SK-N-SH (cell line): ENCODE measurements at regions not wholly inside any gene's neighbourhood (a gene's known extent, or its start where the extent isn't known, plus 50 kb on each side); places are given as distances from the start of the nearest gene placed in this dataset.

ENCODE experiments used
- CTCF ChIA-PET: fragments of 300-600, 350-600 bp; formaldehyde crosslinking; extraction: SDS; loops from one replicate; lab custom pipeline; 2021; lab: Yijun Ruan, JAX
- POLR2A ChIA-PET: fragments of 350-600 bp; sonication (Branson Sonifier 250); formaldehyde crosslinking; extraction: SDS; loops from one replicate; lab custom pipeline; 2020; ENCODE audit warnings: antibody characterized with exemption, inconsistent platforms; lab: Yijun Ruan, JAX
- DNase-seq: peaks from one replicate; pipeline ENCODE4 v3.0.0; 2012
- H2AFZ ChIP-seq: fragments of 200-600 bp; sonication (generic); 2 replicates; pipeline ENCODE4 v1.8.1; 2016; ENCODE audit warnings: antibody characterized with exemption, mild to moderate bottlenecking, low read depth
- H3F3A ChIP-seq: fragments of 200-600 bp; sonication (generic); replicated peaks from 2 replicates; pipeline ENCODE3; 2016; ENCODE audit warnings: antibody characterized with exemption, mild to moderate bottlenecking; ENCODE audit not compliant: insufficient read depth
- H3K27ac ChIP-seq, 2 experiments: fragments of 200-500 bp in 1 of 2; fragments of 200-600 bp in 1 of 2; sonication (Bioruptor generic) in 1 of 2; sonication (generic), shearing (Covaris generic) in 1 of 2; 2 replicates each; pipeline versions ENCODE4 v1.5.1 to v1.6.1; 2014 to 2016; ENCODE audit warnings: low read depth in 2 of 2, inconsistent platforms in 1 of 2, low read length in 1 of 2, mild to moderate bottlenecking in 1 of 2, mixed read lengths in 1 of 2
- H3K27me3 ChIP-seq: fragments of 200-600 bp; sonication (generic), shearing (Covaris generic); 2 replicates; pipeline ENCODE4 v1.6.1; 2016; ENCODE audit warnings: mixed run types; ENCODE audit not compliant: insufficient read depth
- H3K36me3 ChIP-seq, 2 experiments: fragments of 200-500 bp in 1 of 2; fragments of 200-600 bp in 1 of 2; sonication (Bioruptor generic) in 1 of 2; sonication (generic) in 1 of 2; replicated peaks in 1 of 2; 2 replicates each; pipeline versions ENCODE3 to v1.5.1; 2014 to 2016; ENCODE audit warnings: low read length in 1 of 2, mild to moderate bottlenecking in 1 of 2; ENCODE audit not compliant: insufficient read depth in 2 of 2, control insufficient read depth in 1 of 2
- H3K4me1 ChIP-seq, 2 experiments: fragments of 200-500 bp in 1 of 2; fragments of 200-600 bp in 1 of 2; sonication (Bioruptor generic) in 1 of 2; sonication (generic), shearing (Covaris generic) in 1 of 2; 2 replicates each; pipeline versions ENCODE4 v1.5.1 to v1.6.1; 2014 to 2016; ENCODE audit warnings: low read depth in 1 of 2, low read length in 1 of 2, mixed run types in 1 of 2; ENCODE audit not compliant: insufficient read depth in 2 of 2, control insufficient read depth in 1 of 2
- H3K4me2 ChIP-seq: fragments of 200-600 bp; sonication (generic), shearing (Covaris generic); 2 replicates; pipeline ENCODE4 v1.6.1; 2017; ENCODE audit warnings: mixed run types
- H3K4me3 ChIP-seq, 2 experiments: fragments of 200-500 bp in 1 of 2; fragments of 200-600 bp in 1 of 2; sonication (Bioruptor generic) in 1 of 2; sonication (generic), shearing (Covaris generic) in 1 of 2; 2 replicates each; pipeline versions ENCODE4 v1.5.1 to v1.8.1; 2014 to 2016; ENCODE audit warnings: low read depth in 2 of 2, inconsistent platforms in 1 of 2, low read length in 1 of 2, mild to moderate bottlenecking in 1 of 2, mixed read lengths in 1 of 2, moderate library complexity in 1 of 2
- H3K79me2 ChIP-seq: fragments of 200-600 bp; sonication (generic); 2 replicates; pipeline ENCODE4 v1.8.1; 2017; ENCODE audit warnings: mild to moderate bottlenecking; ENCODE audit not compliant: insufficient read depth
- H3K9ac ChIP-seq: fragments of 200-600 bp; sonication (generic); 2 replicates; pipeline ENCODE4 v1.6.1; 2017; ENCODE audit warnings: mixed run types
- H3K9me2 ChIP-seq: fragments of 200-600 bp; sonication (generic); 2 replicates; pipeline ENCODE4 v1.6.1; 2017; ENCODE audit warnings: mixed run types
- H3K9me3 ChIP-seq: fragments of 200-600 bp; sonication (generic); 2 replicates; pipeline ENCODE4 v1.6.1; 2017; ENCODE audit warnings: mixed run types, mild to moderate bottlenecking, moderate library complexity
- H4K20me1 ChIP-seq: fragments of 200-600 bp; sonication (generic); 2 replicates; pipeline ENCODE4 v1.6.1; 2017; ENCODE audit warnings: mild to moderate bottlenecking, mixed run types; ENCODE audit not compliant: insufficient read depth
- FOSL2 ChIP-seq: IDR thresholded peaks from 2 replicates; pipeline ENCODE4 v1.4.0; 2012; ENCODE audit warnings: low read depth, mild to moderate bottlenecking, moderate library complexity, borderline replicate concordance
- FOXM1 ChIP-seq: IDR thresholded peaks from 2 replicates; pipeline ENCODE4 v1.4.0; 2012; ENCODE audit warnings: low read depth, mild to moderate bottlenecking
- JUND ChIP-seq: IDR thresholded peaks from 2 replicates; pipeline ENCODE4 v1.4.0; 2012
- NFIC ChIP-seq: IDR thresholded peaks from 2 replicates; pipeline ENCODE4 v1.4.0; 2012; ENCODE audit warnings: borderline replicate concordance
- POLR2AphosphoS5 ChIP-seq: IDR thresholded peaks from 2 replicates; pipeline ENCODE4 v1.6.1; 2012; ENCODE audit warnings: low read depth, low read length
- RAD21 ChIP-seq: IDR thresholded peaks from 2 replicates; pipeline ENCODE4 v1.6.1; 2012; ENCODE audit warnings: mild to moderate bottlenecking, low read length
- SMC3 ChIP-seq: IDR thresholded peaks from 2 replicates; pipeline ENCODE4 v1.6.1; 2012; ENCODE audit warnings: low read depth, low read length, improper control_type of control experiment
- TAF1 ChIP-seq: IDR thresholded peaks from 2 replicates; pipeline ENCODE4 v1.6.1; 2012; ENCODE audit warnings: low read depth, mild to moderate bottlenecking, low read length, moderate library complexity, borderline replicate concordance
- TCF12 ChIP-seq: IDR thresholded peaks from 2 replicates; pipeline ENCODE4 v1.4.0; 2012
- WGBS: methylation state at CpG from one replicate; pipeline ENCODE4 v1.1.6; 2017; ENCODE audit warnings: low lambda C conversion rate; 5-methylcytosine and 5-hydroxymethylcytosine counted together
- TF ChIP-seq, protein P1 (sequence below): fragments of 200-600 bp; sonication (generic); IDR thresholded peaks from 2 replicates; pipeline ENCODE4 v1.6.1; 2017; ENCODE audit warnings: antibody characterized with exemption, mild to moderate bottlenecking, moderate library complexity
- TF ChIP-seq, protein P2 (sequence below): fragments of 150-350 bp; IDR thresholded peaks from 2 replicates; pipeline ENCODE4 v1.6.1; 2017; ENCODE audit warnings: antibody characterized with exemption, low read length, low read depth, borderline replicate concordance
- TF ChIP-seq, protein P3 (sequence below): IDR thresholded peaks from 2 replicates; pipeline ENCODE4 v1.4.0; 2012; ENCODE audit warnings: low read depth, borderline replicate concordance
- TF ChIP-seq, protein P4 (sequence below): IDR thresholded peaks from 2 replicates; pipeline ENCODE4 v1.4.0; 2012; ENCODE audit warnings: low read depth, borderline replicate concordance
- TF ChIP-seq, protein P5 (sequence below): IDR thresholded peaks from 2 replicates; pipeline ENCODE4; 2012
- TF ChIP-seq, protein P6 (sequence below): fragments of 150-350 bp; IDR thresholded peaks from 2 replicates; pipeline ENCODE4 v1.6.1; 2016; ENCODE audit warnings: mild to moderate bottlenecking, low read depth, low read length

DNA sequence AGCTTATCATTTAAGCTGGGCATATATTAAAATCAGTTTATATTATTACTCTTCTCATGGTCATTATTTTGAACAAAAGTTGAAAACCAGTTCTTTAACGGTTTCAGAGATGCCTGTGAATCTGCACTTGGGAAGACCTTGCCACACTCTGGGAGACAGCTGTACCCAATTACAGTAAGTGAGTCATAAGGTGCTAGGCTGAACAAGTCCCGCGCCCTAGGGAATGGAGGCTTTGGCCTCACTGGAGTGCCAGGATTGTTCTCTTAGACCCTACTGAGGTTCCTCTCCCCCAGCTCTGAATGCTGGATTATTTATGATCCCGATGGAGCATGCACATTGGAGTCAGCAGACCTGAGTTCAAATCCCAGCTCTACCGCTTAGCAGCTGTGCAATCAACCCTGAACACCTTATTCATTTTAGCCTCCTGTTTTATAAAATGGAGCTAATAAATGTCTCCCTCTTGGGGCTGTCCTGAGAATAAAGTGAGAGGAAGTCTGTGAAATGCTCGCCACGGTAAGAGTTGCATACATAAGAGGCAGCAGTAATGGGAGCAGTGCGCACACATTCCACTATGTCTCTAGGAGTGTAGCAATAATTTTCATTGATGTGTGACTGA lies 266.2 kb downstream of the FOXD2 start:
- Histone ChIP-seq H3K79me2 (no peaks in the 10 kb centered on the region), H3K9ac (no peak overlapping the region), H3K9me3 (no peaks in the 10 kb centered on the region)
- TF ChIP-seq FOXM1: no peak
- peak; percentile 37; the same call in 1 of the 2 replicates for TF ChIP-seq JUND
- no peak for TF ChIP-seq NFIC
- peak; percentile 86 for TF ChIP-seq TCF12
- TF ChIP-seq SMC3: peak; percentile 12; the same call in 1 of the 2 replicates
- TF ChIP-seq FOSL2: peak; percentile 72; the same call in 1 of the 2 replicates
- TF ChIP-seq, protein P1, sequence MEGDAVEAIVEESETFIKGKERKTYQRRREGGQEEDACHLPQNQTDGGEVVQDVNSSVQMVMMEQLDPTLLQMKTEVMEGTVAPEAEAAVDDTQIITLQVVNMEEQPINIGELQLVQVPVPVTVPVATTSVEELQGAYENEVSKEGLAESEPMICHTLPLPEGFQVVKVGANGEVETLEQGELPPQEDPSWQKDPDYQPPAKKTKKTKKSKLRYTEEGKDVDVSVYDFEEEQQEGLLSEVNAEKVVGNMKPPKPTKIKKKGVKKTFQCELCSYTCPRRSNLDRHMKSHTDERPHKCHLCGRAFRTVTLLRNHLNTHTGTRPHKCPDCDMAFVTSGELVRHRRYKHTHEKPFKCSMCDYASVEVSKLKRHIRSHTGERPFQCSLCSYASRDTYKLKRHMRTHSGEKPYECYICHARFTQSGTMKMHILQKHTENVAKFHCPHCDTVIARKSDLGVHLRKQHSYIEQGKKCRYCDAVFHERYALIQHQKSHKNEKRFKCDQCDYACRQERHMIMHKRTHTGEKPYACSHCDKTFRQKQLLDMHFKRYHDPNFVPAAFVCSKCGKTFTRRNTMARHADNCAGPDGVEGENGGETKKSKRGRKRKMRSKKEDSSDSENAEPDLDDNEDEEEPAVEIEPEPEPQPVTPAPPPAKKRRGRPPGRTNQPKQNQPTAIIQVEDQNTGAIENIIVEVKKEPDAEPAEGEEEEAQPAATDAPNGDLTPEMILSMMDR: peak; percentile 43
- TF ChIP-seq RAD21: peak; percentile 63
- TF ChIP-seq, all 33 proteins: peak for 6
- Histone ChIP-seq H3F3A (no peaks in the 10 kb centered on the region), H3K27me3 (peaks cover 26% of the 10 kb centered on the region), H3K4me2 (no peak overlapping the region), H3K9me2 (no peaks in the 10 kb centered on the region), H3K4me1 (peaks cover 0 to 11% of the 10 kb centered on the region in 2 experiments; a peak in 1 of 4 replicates), H4K20me1 (no peaks in the 10 kb centered on the region), H3K27ac (no peak overlapping the region), H2AFZ (no peak overlapping the region), H3K36me3 (no peaks in the 10 kb centered on the region), H3K4me3 (no peak overlapping the region)
- ChIA-PET POLR2A (no interaction called here), CTCF (interaction anchor here (0.8 to 37.6 kb wide), 14 partner anchors 15 to 279 kb away, joined by 3 to 1422 read pairs (median 4); partner anchors contain the start of genes FOXD2 and FOXE3)
- WGBS: 60% methylated on average over 8 of the region's 8 CpGs
- no peak for DNase-seq

DNA sequence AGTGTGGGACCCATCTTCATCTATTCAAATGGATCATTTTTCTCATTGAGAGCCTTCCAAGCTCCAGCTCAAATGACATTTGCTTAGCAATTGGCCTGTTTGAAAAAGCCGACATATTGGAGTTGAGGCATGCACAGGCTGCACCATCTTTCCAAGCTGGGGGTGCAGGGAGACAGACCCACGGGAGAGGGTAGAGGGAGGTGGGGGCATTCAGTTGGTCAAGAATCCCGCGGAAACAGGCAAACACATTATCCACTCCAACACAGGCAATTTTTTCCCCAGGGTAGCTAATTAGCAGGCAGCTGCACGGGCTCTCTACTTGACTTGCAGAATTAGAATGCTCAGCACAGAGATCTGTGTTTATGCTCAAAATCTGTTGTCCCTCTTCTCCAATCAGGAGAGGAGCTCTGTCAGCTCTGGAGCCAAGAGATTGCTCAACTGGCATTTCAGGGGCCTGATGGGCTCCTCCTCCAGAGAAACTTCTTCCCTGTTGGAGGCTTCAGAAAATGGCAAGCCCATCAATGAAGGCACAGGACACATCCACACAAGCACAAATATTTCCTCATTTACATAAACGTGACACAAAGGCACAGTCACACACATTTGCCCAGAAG lies 267.8 kb downstream of the FOXD2 start:
- Histone ChIP-seq H3F3A (no peaks in the 10 kb centered on the region), H2AFZ (no peak overlapping the region), H3K9me3 (no peaks in the 10 kb centered on the region), H3K27ac (no peak overlapping the region), H3K9ac (no peak overlapping the region), H3K4me2 (no peak overlapping the region), H3K4me3 (no peak overlapping the region), H3K27me3 (peaks cover 41% of the 10 kb centered on the region), H4K20me1 (no peaks in the 10 kb centered on the region), H3K79me2 (no peaks in the 10 kb centered on the region), H3K4me1 (peaks cover 0 to 22% of the 10 kb centered on the region in 2 experiments; a peak in 1 of 4 replicates), H3K9me2 (no peaks in the 10 kb centered on the region), H3K36me3 (no peaks in the 10 kb centered on the region)
- ChIA-PET POLR2A (no interaction called here), CTCF (interaction anchor here (0.6 to 37.6 kb wide), 13 partner anchors 13 to 355 kb away, joined by 3 to 1422 read pairs (median 4); partner anchors contain the start of genes FOXD2 and FOXE3)
- 53% methylated on average over 6 of the region's 6 CpGs for WGBS
- DNase-seq: no peak
- TF ChIP-seq NFIC (no peak), TCF12 (no peak), POLR2AphosphoS5 (no peak), TAF1 (no peak)
- TF ChIP-seq, protein P2, sequence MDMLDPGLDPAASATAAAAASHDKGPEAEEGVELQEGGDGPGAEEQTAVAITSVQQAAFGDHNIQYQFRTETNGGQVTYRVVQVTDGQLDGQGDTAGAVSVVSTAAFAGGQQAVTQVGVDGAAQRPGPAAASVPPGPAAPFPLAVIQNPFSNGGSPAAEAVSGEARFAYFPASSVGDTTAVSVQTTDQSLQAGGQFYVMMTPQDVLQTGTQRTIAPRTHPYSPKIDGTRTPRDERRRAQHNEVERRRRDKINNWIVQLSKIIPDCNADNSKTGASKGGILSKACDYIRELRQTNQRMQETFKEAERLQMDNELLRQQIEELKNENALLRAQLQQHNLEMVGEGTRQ: no peak
- TF ChIP-seq, protein P3, sequence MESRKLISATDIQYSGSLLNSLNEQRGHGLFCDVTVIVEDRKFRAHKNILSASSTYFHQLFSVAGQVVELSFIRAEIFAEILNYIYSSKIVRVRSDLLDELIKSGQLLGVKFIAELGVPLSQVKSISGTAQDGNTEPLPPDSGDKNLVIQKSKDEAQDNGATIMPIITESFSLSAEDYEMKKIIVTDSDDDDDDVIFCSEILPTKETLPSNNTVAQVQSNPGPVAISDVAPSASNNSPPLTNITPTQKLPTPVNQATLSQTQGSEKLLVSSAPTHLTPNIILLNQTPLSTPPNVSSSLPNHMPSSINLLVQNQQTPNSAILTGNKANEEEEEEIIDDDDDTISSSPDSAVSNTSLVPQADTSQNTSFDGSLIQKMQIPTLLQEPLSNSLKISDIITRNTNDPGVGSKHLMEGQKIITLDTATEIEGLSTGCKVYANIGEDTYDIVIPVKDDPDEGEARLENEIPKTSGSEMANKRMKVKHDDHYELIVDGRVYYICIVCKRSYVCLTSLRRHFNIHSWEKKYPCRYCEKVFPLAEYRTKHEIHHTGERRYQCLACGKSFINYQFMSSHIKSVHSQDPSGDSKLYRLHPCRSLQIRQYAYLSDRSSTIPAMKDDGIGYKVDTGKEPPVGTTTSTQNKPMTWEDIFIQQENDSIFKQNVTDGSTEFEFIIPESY: no peak
- TF ChIP-seq, protein P4, sequence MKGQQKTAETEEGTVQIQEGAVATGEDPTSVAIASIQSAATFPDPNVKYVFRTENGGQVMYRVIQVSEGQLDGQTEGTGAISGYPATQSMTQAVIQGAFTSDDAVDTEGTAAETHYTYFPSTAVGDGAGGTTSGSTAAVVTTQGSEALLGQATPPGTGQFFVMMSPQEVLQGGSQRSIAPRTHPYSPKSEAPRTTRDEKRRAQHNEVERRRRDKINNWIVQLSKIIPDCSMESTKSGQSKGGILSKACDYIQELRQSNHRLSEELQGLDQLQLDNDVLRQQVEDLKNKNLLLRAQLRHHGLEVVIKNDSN: no peak
- TF ChIP-seq, protein P5, sequence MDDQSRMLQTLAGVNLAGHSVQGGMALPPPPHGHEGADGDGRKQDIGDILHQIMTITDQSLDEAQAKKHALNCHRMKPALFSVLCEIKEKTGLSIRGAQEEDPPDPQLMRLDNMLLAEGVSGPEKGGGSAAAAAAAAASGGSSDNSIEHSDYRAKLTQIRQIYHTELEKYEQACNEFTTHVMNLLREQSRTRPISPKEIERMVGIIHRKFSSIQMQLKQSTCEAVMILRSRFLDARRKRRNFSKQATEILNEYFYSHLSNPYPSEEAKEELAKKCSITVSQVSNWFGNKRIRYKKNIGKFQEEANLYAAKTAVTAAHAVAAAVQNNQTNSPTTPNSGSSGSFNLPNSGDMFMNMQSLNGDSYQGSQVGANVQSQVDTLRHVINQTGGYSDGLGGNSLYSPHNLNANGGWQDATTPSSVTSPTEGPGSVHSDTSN: no peak
- TF ChIP-seq, protein P6, sequence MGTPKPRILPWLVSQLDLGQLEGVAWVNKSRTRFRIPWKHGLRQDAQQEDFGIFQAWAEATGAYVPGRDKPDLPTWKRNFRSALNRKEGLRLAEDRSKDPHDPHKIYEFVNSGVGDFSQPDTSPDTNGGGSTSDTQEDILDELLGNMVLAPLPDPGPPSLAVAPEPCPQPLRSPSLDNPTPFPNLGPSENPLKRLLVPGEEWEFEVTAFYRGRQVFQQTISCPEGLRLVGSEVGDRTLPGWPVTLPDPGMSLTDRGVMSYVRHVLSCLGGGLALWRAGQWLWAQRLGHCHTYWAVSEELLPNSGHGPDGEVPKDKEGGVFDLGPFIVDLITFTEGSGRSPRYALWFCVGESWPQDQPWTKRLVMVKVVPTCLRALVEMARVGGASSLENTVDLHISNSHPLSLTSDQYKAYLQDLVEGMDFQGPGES: no peak
- TF ChIP-seq, protein P1: no peak
